SK-N-SH (cell line): ENCODE measurements at regions not wholly inside any gene's neighbourhood (a gene's known extent, or its start where the extent isn't known, plus 50 kb on each side); places are given as distances from the start of the nearest gene placed in this dataset.

Source experiments
- CTCF ChIP-seq: fragments of 200-600 bp; sonication (generic); IDR thresholded peaks from 2 replicates; pipeline ENCODE4 v1.6.1; 2017; ENCODE audit warnings: antibody characterized with exemption, mild to moderate bottlenecking, moderate library complexity
- ELF1 ChIP-seq: IDR thresholded peaks from 2 replicates; pipeline ENCODE4 v1.4.0; 2012
- FOSL2 ChIP-seq: IDR thresholded peaks from 2 replicates; pipeline ENCODE4 v1.4.0; 2012; ENCODE audit warnings: low read depth, mild to moderate bottlenecking, moderate library complexity, borderline replicate concordance
- MAX ChIP-seq: IDR thresholded peaks from 2 replicates; pipeline ENCODE4 v1.4.0; 2012; ENCODE audit warnings: low read depth
- NFIC ChIP-seq: IDR thresholded peaks from 2 replicates; pipeline ENCODE4 v1.4.0; 2012; ENCODE audit warnings: borderline replicate concordance
- POLR2AphosphoS5 ChIP-seq: IDR thresholded peaks from 2 replicates; pipeline ENCODE4 v1.6.1; 2012; ENCODE audit warnings: low read depth, low read length
- SMC3 ChIP-seq: IDR thresholded peaks from 2 replicates; pipeline ENCODE4 v1.6.1; 2012; ENCODE audit warnings: low read depth, low read length, improper control_type of control experiment
- TAF1 ChIP-seq: IDR thresholded peaks from 2 replicates; pipeline ENCODE4 v1.6.1; 2012; ENCODE audit warnings: low read depth, mild to moderate bottlenecking, low read length, moderate library complexity, borderline replicate concordance
- TF ChIP-seq, protein P1 (sequence below): IDR thresholded peaks from 2 replicates; pipeline ENCODE4 v1.4.0; 2012; ENCODE audit warnings: low read depth, borderline replicate concordance

- TF ChIP-seq TAF1: no peak
- TF ChIP-seq FOSL2: no peak
- no peak for TF ChIP-seq MAX
- TF ChIP-seq, protein P1, sequence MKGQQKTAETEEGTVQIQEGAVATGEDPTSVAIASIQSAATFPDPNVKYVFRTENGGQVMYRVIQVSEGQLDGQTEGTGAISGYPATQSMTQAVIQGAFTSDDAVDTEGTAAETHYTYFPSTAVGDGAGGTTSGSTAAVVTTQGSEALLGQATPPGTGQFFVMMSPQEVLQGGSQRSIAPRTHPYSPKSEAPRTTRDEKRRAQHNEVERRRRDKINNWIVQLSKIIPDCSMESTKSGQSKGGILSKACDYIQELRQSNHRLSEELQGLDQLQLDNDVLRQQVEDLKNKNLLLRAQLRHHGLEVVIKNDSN: no peak
- TF ChIP-seq ELF1: no peak
- no peak for TF ChIP-seq POLR2AphosphoS5
- no peak for TF ChIP-seq SMC3
- no peak for TF ChIP-seq CTCF
- TF ChIP-seq NFIC: no peak
Measured at GRCh38 chr12:45128637-45129036, 77.7 kb upstream of the DBX2 start.
